DND-41 (cell line): ENCODE measurements at regions not wholly inside any gene's neighbourhood (a gene's known extent, or its start where the extent isn't known, plus 50 kb on each side); places are given as distances from the start of the nearest gene placed in this dataset.

ENCODE experiments used
- ATAC-seq: fragments of 200-7000 bp; cut with Tn5 transposase; 3 replicates; pipeline ENCODE4 v1.9.1; 2021; ENCODE audit warnings: low read depth; ENCODE audit not compliant: insufficient read depth
- DNase-seq: peaks from one replicate; pipeline ENCODE4 v3.0.0-alpha.2; 2020
- H2AFZ ChIP-seq: 2 replicates; pipeline ENCODE4 v1.6.0; 2012; ENCODE audit warnings: low read depth, low read length
- H3K27ac ChIP-seq: 2 replicates; pipeline ENCODE4 v1.5.1; 2012; ENCODE audit warnings: low read length, inconsistent platforms
- H3K27me3 ChIP-seq: fragments of 200-600 bp; sonication (generic); 2 replicates; pipeline ENCODE4 v1.6.0; 2012; ENCODE audit warnings: low read length, mild to moderate bottlenecking, inconsistent platforms; ENCODE audit not compliant: insufficient read depth, poor library complexity
- H3K36me3 ChIP-seq: 2 replicates; pipeline ENCODE4 v1.5.1; 2012; ENCODE audit warnings: low read length, inconsistent platforms; ENCODE audit not compliant: insufficient read depth
- H3K4me1 ChIP-seq: 2 replicates; pipeline ENCODE4 v1.5.1; 2012; ENCODE audit warnings: mild to moderate bottlenecking, low read length; ENCODE audit not compliant: insufficient read depth
- H3K4me2 ChIP-seq: 2 replicates; pipeline ENCODE4 v1.6.0; 2012; ENCODE audit warnings: mild to moderate bottlenecking, moderate library complexity, low read length, inconsistent platforms; ENCODE audit not compliant: insufficient read depth
- H3K4me3 ChIP-seq, 2 experiments: fragments of 200-600 bp in 1 of 2; shearing (Covaris generic) in 1 of 2; 2 replicates each; pipeline ENCODE4 v1.5.1; 2012 to 2016; ENCODE audit warnings: inconsistent platforms in 2 of 2, low read length in 2 of 2, mild to moderate bottlenecking in 2 of 2, low read depth in 1 of 2, moderate library complexity in 1 of 2
- H3K79me2 ChIP-seq: 2 replicates; pipeline ENCODE4 v1.6.0; 2012; ENCODE audit warnings: low read length, inconsistent platforms; ENCODE audit not compliant: insufficient read depth
- H3K9ac ChIP-seq: 2 replicates; pipeline ENCODE4 v1.6.0; 2012; ENCODE audit warnings: low read depth, mild to moderate bottlenecking, inconsistent platforms, low read length, moderate library complexity
- H3K9me3 ChIP-seq: 2 replicates; pipeline ENCODE4 v1.5.1; 2012; ENCODE audit warnings: low read length, moderate library complexity, mild to moderate bottlenecking, inconsistent platforms; ENCODE audit not compliant: insufficient read depth, severe bottlenecking
- H4K20me1 ChIP-seq: 2 replicates; pipeline ENCODE4 v1.6.0; 2012; ENCODE audit warnings: low read length; ENCODE audit not compliant: insufficient read depth
- EZH2 ChIP-seq: IDR thresholded peaks from 3 replicates; pipeline ENCODE4 v1.6.1; 2012; ENCODE audit warnings: borderline replicate concordance, low read depth, mild to moderate bottlenecking, moderate library complexity, low read length, inconsistent platforms; ENCODE audit not compliant: severe bottlenecking
- TF ChIP-seq, protein P1 (sequence below): IDR thresholded peaks from 2 replicates; pipeline ENCODE4 v1.5.1; 2012; ENCODE audit warnings: borderline replicate concordance, low read length, moderate library complexity, mild to moderate bottlenecking; ENCODE audit not compliant: poor library complexity, severe bottlenecking; ENCODE audit errors: extremely low read depth

GRCh38 chr9:33651125-33651524 lies 127.1 kb downstream of the ANKRD18B start:
- no peaks in the 10 kb centered on the region for H3K4me1 ChIP-seq

GRCh38 chr9:33659921-33660320 lies 135.4 kb upstream of the PRSS3 start:
- no peak for ATAC-seq
- H3K27me3 ChIP-seq: no peaks in the 10 kb centered on the region
- H3K9me3 ChIP-seq: no peaks in the 10 kb centered on the region
- no peak overlapping the region for H3K4me2 ChIP-seq
- H3K79me2 ChIP-seq: no peaks in the 10 kb centered on the region
- H2AFZ ChIP-seq: no peak overlapping the region
- no peak overlapping the region for H3K9ac ChIP-seq
- H3K36me3 ChIP-seq: no peaks in the 10 kb centered on the region
- no peak overlapping the region for H3K4me3 ChIP-seq
- DNase-seq: no peak
- no peak overlapping the region for H3K27ac ChIP-seq
- TF ChIP-seq EZH2: no peak
- TF ChIP-seq, protein P1, sequence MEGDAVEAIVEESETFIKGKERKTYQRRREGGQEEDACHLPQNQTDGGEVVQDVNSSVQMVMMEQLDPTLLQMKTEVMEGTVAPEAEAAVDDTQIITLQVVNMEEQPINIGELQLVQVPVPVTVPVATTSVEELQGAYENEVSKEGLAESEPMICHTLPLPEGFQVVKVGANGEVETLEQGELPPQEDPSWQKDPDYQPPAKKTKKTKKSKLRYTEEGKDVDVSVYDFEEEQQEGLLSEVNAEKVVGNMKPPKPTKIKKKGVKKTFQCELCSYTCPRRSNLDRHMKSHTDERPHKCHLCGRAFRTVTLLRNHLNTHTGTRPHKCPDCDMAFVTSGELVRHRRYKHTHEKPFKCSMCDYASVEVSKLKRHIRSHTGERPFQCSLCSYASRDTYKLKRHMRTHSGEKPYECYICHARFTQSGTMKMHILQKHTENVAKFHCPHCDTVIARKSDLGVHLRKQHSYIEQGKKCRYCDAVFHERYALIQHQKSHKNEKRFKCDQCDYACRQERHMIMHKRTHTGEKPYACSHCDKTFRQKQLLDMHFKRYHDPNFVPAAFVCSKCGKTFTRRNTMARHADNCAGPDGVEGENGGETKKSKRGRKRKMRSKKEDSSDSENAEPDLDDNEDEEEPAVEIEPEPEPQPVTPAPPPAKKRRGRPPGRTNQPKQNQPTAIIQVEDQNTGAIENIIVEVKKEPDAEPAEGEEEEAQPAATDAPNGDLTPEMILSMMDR: no peak
- H3K4me1 ChIP-seq: no peaks in the 10 kb centered on the region
- H4K20me1 ChIP-seq: no peaks in the 10 kb centered on the region

More at GRCh38 chr9:33651125-33651524, 127.1 kb downstream of the ANKRD18B start:
- no peaks in the 10 kb centered on the region for H3K79me2 ChIP-seq
- no peak overlapping the region for H3K4me3 ChIP-seq
- no peak overlapping the region for H3K4me2 ChIP-seq
- no peak overlapping the region for H3K27ac ChIP-seq
- H4K20me1 ChIP-seq: no peaks in the 10 kb centered on the region
- no peaks in the 10 kb centered on the region for H3K36me3 ChIP-seq
- ATAC-seq: no peak
- no peaks in the 10 kb centered on the region for H3K9me3 ChIP-seq
- no peak overlapping the region for H3K9ac ChIP-seq
- no peak for DNase-seq
- TF ChIP-seq, protein P1: no peak
- no peak for TF ChIP-seq EZH2
- H3K27me3 ChIP-seq: peaks cover 11% of the 10 kb centered on the region
- no peak overlapping the region for H2AFZ ChIP-seq

- no peaks in the 10 kb centered on the region for H3K4me1 ChIP-seq
- no peaks in the 10 kb centered on the region for H3K36me3 ChIP-seq
- no peak overlapping the region for H3K4me2 ChIP-seq
- no peak overlapping the region for H2AFZ ChIP-seq
- no peak overlapping the region for H3K4me3 ChIP-seq
- no peak for TF ChIP-seq EZH2
- TF ChIP-seq, protein P1: no peak
- H3K27me3 ChIP-seq: no peaks in the 10 kb centered on the region
- H3K79me2 ChIP-seq: no peaks in the 10 kb centered on the region
- no peak overlapping the region for H3K9ac ChIP-seq
- no peak overlapping the region for H3K27ac ChIP-seq
- no peaks in the 10 kb centered on the region for H3K9me3 ChIP-seq
- H4K20me1 ChIP-seq: no peaks in the 10 kb centered on the region
- no peak for DNase-seq
- ATAC-seq: no peak
Observed at GRCh38 chr9:33660772-33661171, 134.6 kb upstream of the PRSS3 start.

- H3K4me2 ChIP-seq: no peak overlapping the region
- no peaks in the 10 kb centered on the region for H3K79me2 ChIP-seq
- H3K9me3 ChIP-seq: no peaks in the 10 kb centered on the region
- no peaks in the 10 kb centered on the region for H3K36me3 ChIP-seq
- H3K9ac ChIP-seq: no peak overlapping the region
- H4K20me1 ChIP-seq: no peaks in the 10 kb centered on the region
- TF ChIP-seq, protein P1: no peak
- no peak for TF ChIP-seq EZH2
- no peak overlapping the region for H3K4me3 ChIP-seq
- H3K27ac ChIP-seq: no peak overlapping the region
- H2AFZ ChIP-seq: no peak overlapping the region
- no peak for ATAC-seq
- no peaks in the 10 kb centered on the region for H3K4me1 ChIP-seq
- H3K27me3 ChIP-seq: no peaks in the 10 kb centered on the region
- DNase-seq: no peak
Observed at GRCh38 chr9:33661176-33661575, 134.2 kb upstream of the PRSS3 start.
